ENCODE measurements at regions not wholly inside any gene's neighbourhood (a gene's known extent, or its start where the extent isn't known, plus 50 kb on each side); places are given as distances from the start of the nearest gene placed in this dataset.
"Not testable (repeated sequence)": the region's sequence is repeated elsewhere in the genome, so short reads cannot be mapped to it uniquely, and the experiment has no call there.

- Histone ChIP-seq H3K4me3 (peak overlapping the region; percentile 15 to 22), H3K36me3 (no peaks in the 10 kb centered on the region), H3K27me3 (no peaks in the 10 kb centered on the region), H3K27ac (peak overlapping the region; percentile 3 to 35), H3K4me1 (no peaks in the 10 kb centered on the region), H3K9me3 (no peaks in the 10 kb centered on the region)
- intact Hi-C loops (cut with DNase I; ENCODE audit: low total_unique reads) = no loop called here
- TF ChIP-seq CTCF (IDR thresholded peaks at IDR 0.05) (peak; percentile 72 to 96 (median 88)), POLR2A (IDR thresholded peaks at IDR 0.05) (no peak)
- peak; percentile 73 to 77 for DNase-seq
These were observed 208.7 kb downstream of the ICOS start for GRCh38 chr2:204145263-204145751.

- peak overlapping the region; percentile 15 to 22 for H3K4me3 ChIP-seq
- no peaks in the 10 kb centered on the region for H3K9me3 ChIP-seq
- TF ChIP-seq CTCF (IDR thresholded peaks at IDR 0.05) (no peak), POLR2A (IDR thresholded peaks at IDR 0.05) (no peak)
- intact Hi-C loops (cut with DNase I; ENCODE audit: low total_unique reads) = no loop called here
- no peaks in the 10 kb centered on the region for H3K4me1 ChIP-seq
- H3K27ac ChIP-seq = peak overlapping the region; percentile 3 to 35
- no peaks in the 10 kb centered on the region for H3K27me3 ChIP-seq
- H3K36me3 ChIP-seq = no peaks in the 10 kb centered on the region
- DNase-seq = no peak
These were observed 209.2 kb downstream of the ICOS start for GRCh38 chr2:204145791-204146190.

GRCh38 chr2:204147040-204147439 is 210.5 kb downstream of the ICOS start:
- H3K4me3 ChIP-seq; H3K36me3 ChIP-seq; H3K27ac ChIP-seq; intact Hi-C loops (cut with DNase I; ENCODE audit: low total_unique reads); H3K4me1 ChIP-seq; H3K27me3 ChIP-seq; H3K9me3 ChIP-seq; DNase-seq: not testable (repeated sequence)

GRCh38 chr2:204150721-204151120 is 214.2 kb downstream of the ICOS start:
- Histone ChIP-seq H3K36me3 (no peaks in the 10 kb centered on the region), H3K27me3 (no peaks in the 10 kb centered on the region), H3K9me3 (no peaks in the 10 kb centered on the region), H3K27ac (no peak overlapping the region), H3K4me1 (peaks cover 0 to 7% of the 10 kb centered on the region in 2 donors), H3K4me3 (no peak overlapping the region)
- intact Hi-C loops (cut with DNase I; ENCODE audit: low total_unique reads) = no loop called here
- TF ChIP-seq CTCF (IDR thresholded peaks at IDR 0.05) = no peak
- TF ChIP-seq POLR2A (IDR thresholded peaks at IDR 0.05) = no peak
- DNase-seq = no peak

GRCh38 chr2:204152616-204153015 is 216.1 kb downstream of the ICOS start:
- Histone ChIP-seq H3K27me3 (no peaks in the 10 kb centered on the region), H3K4me3 (no peak overlapping the region), H3K27ac (peak overlapping the region; percentile 9 to 12), H3K36me3 (no peaks in the 10 kb centered on the region), H3K4me1 (peaks cover 0 to 7% of the 10 kb centered on the region in 2 donors), H3K9me3 (no peaks in the 10 kb centered on the region)
- DNase-seq = no peak
- intact Hi-C loops (cut with DNase I; ENCODE audit: low total_unique reads) = no loop called here
- TF ChIP-seq POLR2A (IDR thresholded peaks at IDR 0.05) (no peak), CTCF (IDR thresholded peaks at IDR 0.05) (no peak)

- Histone ChIP-seq H3K4me3 (no peak overlapping the region), H3K9me3 (no peaks in the 10 kb centered on the region), H3K27ac (no peak overlapping the region), H3K36me3 (no peaks in the 10 kb centered on the region), H3K27me3 (no peaks in the 10 kb centered on the region), H3K4me1 (peaks cover 0 to 7% of the 10 kb centered on the region in 2 donors)
- intact Hi-C loops (cut with DNase I; ENCODE audit: low total_unique reads) = no loop called here
- TF ChIP-seq POLR2A (IDR thresholded peaks at IDR 0.05) (no peak), CTCF (IDR thresholded peaks at IDR 0.05) (no peak)
- DNase-seq = no peak
These were observed 218.3 kb downstream of the ICOS start for GRCh38 chr2:204154863-204155262.

Measured in uterus (tissue), 3 donors.